ENCODE measurements at regions not wholly inside any gene's neighbourhood (a gene's known extent, or its start where the extent isn't known, plus 50 kb on each side); places are given as distances from the start of the nearest gene placed in this dataset.
A peak's percentile ranks its signal among the peaks of the same experiment; 100 is the strongest.
"Not testable (repeated sequence)": the region's sequence is repeated elsewhere in the genome, so short reads cannot be mapped to it uniquely, and the experiment has no call there.

GRCh38 chr1:30527511-30528140 lies 195.8 kb downstream of the MATN1 start:
- no peak for DNase-seq (ENCODE audit: low spot score)

- DNase-seq (ENCODE audit: low spot score), result no peak
These were observed 196.6 kb downstream of the MATN1 start for GRCh38 chr1:30526652-30527345.

GRCh38 chr1:30525971-30526651 lies 197.3 kb downstream of the MATN1 start:
- DNase-seq (ENCODE audit: low spot score), result no peak

- DNase-seq (ENCODE audit: low spot score), result no peak
These were observed 197.8 kb downstream of the MATN1 start for GRCh38 chr1:30525631-30525970.

- no peak for DNase-seq (ENCODE audit: low spot score)
These were observed 198.4 kb downstream of the MATN1 start for GRCh38 chr1:30524840-30525617.

- DNase-seq (ENCODE audit: low spot score), result not testable (repeated sequence)
These were observed 199.3 kb downstream of the MATN1 start for GRCh38 chr1:30524025-30524555.

GRCh38 chr1:30523055-30524020 lies 200.0 kb downstream of the MATN1 start:
- no peak for DNase-seq (ENCODE audit: low spot score)

- DNase-seq (ENCODE audit: low spot score), result peak; percentile 1
These were observed 201.1 kb downstream of the MATN1 start for GRCh38 chr1:30522031-30523004.

- no peak for DNase-seq (ENCODE audit: low spot score)
These were observed 202.0 kb downstream of the MATN1 start for GRCh38 chr1:30521261-30521865.

- no peak for DNase-seq (ENCODE audit: low spot score)
These were observed 202.9 kb downstream of the MATN1 start for GRCh38 chr1:30520476-30520875.

GRCh38 chr1:30519201-30519763 lies 204.1 kb downstream of the MATN1 start:
- DNase-seq (ENCODE audit: low spot score), result no peak

GRCh38 chr1:30518696-30519095 lies 204.7 kb downstream of the MATN1 start:
- DNase-seq (ENCODE audit: low spot score), result no peak

GRCh38 chr1:30518186-30518585 lies 205.2 kb downstream of the MATN1 start:
- no peak for DNase-seq (ENCODE audit: low spot score)

GRCh38 chr1:30517666-30518065 lies 205.7 kb downstream of the MATN1 start:
- DNase-seq (ENCODE audit: low spot score), result not testable (repeated sequence)

GRCh38 chr1:30517241-30517640 lies 206.1 kb downstream of the MATN1 start:
- not testable (repeated sequence) for DNase-seq (ENCODE audit: low spot score)

GRCh38 chr1:30516485-30516858 lies 206.9 kb downstream of the MATN1 start:
- no peak for DNase-seq (ENCODE audit: low spot score)

- no peak for DNase-seq (ENCODE audit: low spot score)
These were observed 207.5 kb downstream of the MATN1 start for GRCh38 chr1:30515755-30516484.

GRCh38 chr1:30514945-30515344 lies 208.4 kb downstream of the MATN1 start:
- DNase-seq (ENCODE audit: low spot score), result no peak
